H9 (cell line): ENCODE measurements at regions not wholly inside any gene's neighbourhood (a gene's known extent, or its start where the extent isn't known, plus 50 kb on each side); places are given as distances from the start of the nearest gene placed in this dataset.

Experiments
- DNase-seq: peaks from one replicate; pipeline ENCODE4 v3.0.0-alpha.2; 2017
- H2AFZ ChIP-seq: one replicate; pipeline ENCODE4 v1.6.1; 2013; ENCODE audit warnings: mild to moderate bottlenecking, low read length, control low read depth, moderate library complexity
- H2AK5ac ChIP-seq: 2 replicates; pipeline ENCODE4 v1.6.1; 2013; ENCODE audit warnings: low read length, control low read depth, mixed read lengths; ENCODE audit not compliant: insufficient read length
- H2BK120ac ChIP-seq: one replicate; pipeline ENCODE4 v1.6.1; 2013; ENCODE audit warnings: low read depth, mild to moderate bottlenecking, low read length, control low read depth, inconsistent platforms; ENCODE audit not compliant: poor library complexity, severe bottlenecking
- H2BK12ac ChIP-seq: 2 replicates; pipeline ENCODE4 v1.6.1; 2013; ENCODE audit warnings: low read length, control low read depth, mixed read lengths, low read depth; ENCODE audit not compliant: insufficient read length
- H2BK15ac ChIP-seq: 2 replicates; pipeline ENCODE4 v1.6.1; 2013; ENCODE audit warnings: low read depth, low read length, control low read depth
- H2BK20ac ChIP-seq: one replicate; pipeline ENCODE4 v1.6.1; 2013; ENCODE audit warnings: low read depth, mild to moderate bottlenecking, low read length, control low read depth, inconsistent platforms; ENCODE audit not compliant: poor library complexity, severe bottlenecking
- H2BK5ac ChIP-seq: 2 replicates; pipeline ENCODE4 v1.6.1; 2013; ENCODE audit warnings: low read length, control low read depth, mixed read lengths; ENCODE audit not compliant: insufficient read length
- H3K14ac ChIP-seq: 2 replicates; pipeline ENCODE4 v1.6.1; 2013; ENCODE audit warnings: low read length, control low read depth; ENCODE audit not compliant: insufficient read depth
- H3K18ac ChIP-seq: 2 replicates; pipeline ENCODE4 v1.6.1; 2013; ENCODE audit warnings: low read depth, mild to moderate bottlenecking, mixed read lengths, low read length, control low read depth; ENCODE audit not compliant: insufficient read length
- H3K23ac ChIP-seq: 2 replicates; pipeline ENCODE4 v1.6.1; 2013; ENCODE audit warnings: low read length, control low read depth, mixed read lengths, low read depth; ENCODE audit not compliant: insufficient read length
- H3K23me2 ChIP-seq: 2 replicates; pipeline ENCODE4 v1.6.1; 2013; ENCODE audit warnings: low read depth, mild to moderate bottlenecking, mixed read lengths, low read length, control low read depth; ENCODE audit not compliant: insufficient read length, poor library complexity, severe bottlenecking
- H3K27ac ChIP-seq: 2 replicates; pipeline ENCODE4 v1.5.1; 2013; ENCODE audit warnings: low read length, control low read depth, mixed read lengths, low read depth; ENCODE audit not compliant: insufficient read length
- H3K27me3 ChIP-seq: 2 replicates; pipeline ENCODE4 v1.6.1; 2013; ENCODE audit warnings: low read length, control low read depth, inconsistent platforms; ENCODE audit not compliant: insufficient read depth
- H3K4ac ChIP-seq: 2 replicates; pipeline ENCODE4 v1.6.1; 2013; ENCODE audit warnings: low read depth, mild to moderate bottlenecking, control low read depth, inconsistent platforms, low read length, moderate library complexity
- H3K4me1 ChIP-seq: 2 replicates; pipeline ENCODE4 v1.6.1; 2013; ENCODE audit warnings: low read length, control low read depth, inconsistent platforms; ENCODE audit not compliant: insufficient read depth
- H3K4me2 ChIP-seq: 2 replicates; pipeline ENCODE4 v1.6.1; 2013; ENCODE audit warnings: low read length, control low read depth, mixed read lengths; ENCODE audit not compliant: insufficient read length, insufficient read depth
- H3K56ac ChIP-seq: 2 replicates; pipeline ENCODE4 v1.6.1; 2013; ENCODE audit warnings: low read depth, mild to moderate bottlenecking, mixed read lengths, low read length, control low read depth; ENCODE audit not compliant: insufficient read length
- H3K79me1 ChIP-seq: 2 replicates; pipeline ENCODE4 v1.6.1; 2013; ENCODE audit warnings: low read depth, mild to moderate bottlenecking, moderate library complexity, low read length, control low read depth, inconsistent platforms; ENCODE audit not compliant: insufficient read depth, poor library complexity, severe bottlenecking
- H3K79me2 ChIP-seq: 2 replicates; pipeline ENCODE4 v1.6.1; 2013; ENCODE audit warnings: low read length, control low read depth, inconsistent platforms; ENCODE audit not compliant: insufficient read depth
- H3K9ac ChIP-seq: 2 replicates; pipeline ENCODE4 v1.6.1; 2013; ENCODE audit warnings: low read length, control low read depth, mixed read lengths; ENCODE audit not compliant: insufficient read length; ENCODE audit errors: extremely low read depth
- H3K9me3 ChIP-seq: one replicate; pipeline ENCODE4 v1.6.1; 2013; ENCODE audit warnings: low read depth, low read length, inconsistent platforms; ENCODE audit not compliant: control insufficient read depth
- H3T11ph ChIP-seq: one replicate; pipeline ENCODE4 v1.6.1; 2013; ENCODE audit warnings: mild to moderate bottlenecking, low read length, control low read depth, inconsistent platforms
- H4K20me1 ChIP-seq: one replicate; pipeline ENCODE4 v1.6.1; 2013; ENCODE audit not compliant: control insufficient read depth, insufficient read length, insufficient read depth
- H4K5ac ChIP-seq: 2 replicates; pipeline ENCODE4 v1.6.1; 2013; ENCODE audit warnings: low read depth, mild to moderate bottlenecking, mixed read lengths, low read length, control low read depth; ENCODE audit not compliant: insufficient read length
- H4K8ac ChIP-seq: replicated peaks from 2 replicates; pipeline ENCODE4 v1.6.1; 2013; ENCODE audit warnings: low read length, control low read depth, mixed read lengths, low read depth; ENCODE audit not compliant: insufficient read length
- H4K91ac ChIP-seq: 2 replicates; pipeline ENCODE4 v1.6.1; 2013; ENCODE audit warnings: low read depth, mild to moderate bottlenecking, moderate library complexity, mixed read lengths, low read length, control low read depth; ENCODE audit not compliant: insufficient read length
- H3K27ac Mint-ChIP-seq, 3 experiments: 2 replicates in 2 of 3; 3 replicates in 1 of 3; pipeline ENCODE4 v1.8.0; 2020 to 2021; ENCODE audit warnings: mixed read lengths in 3 of 3, mild to moderate bottlenecking in 1 of 3, moderate library complexity in 1 of 3
- H3K27me3 Mint-ChIP-seq: 2 replicates; pipeline ENCODE4 v1.8.0; 2021; ENCODE audit warnings: low read depth, mild to moderate bottlenecking, moderate library complexity, mixed read lengths
- H3K36me3 Mint-ChIP-seq, 3 experiments: 2 replicates in 2 of 3; 3 replicates in 1 of 3; pipeline ENCODE4 v1.8.0; 2020 to 2021; ENCODE audit warnings: low read depth in 3 of 3, mixed read lengths in 3 of 3; ENCODE audit not compliant: insufficient read depth in 1 of 3
- H3K4me1 Mint-ChIP-seq, 2 experiments: 2 replicates each; pipeline ENCODE4 v1.8.0; 2020; ENCODE audit warnings: mixed read lengths in 2 of 2
- H3K4me3 Mint-ChIP-seq, 2 experiments: 2 replicates in 1 of 2; 3 replicates in 1 of 2; pipeline ENCODE4 v1.8.0; 2020 to 2021; ENCODE audit warnings: mild to moderate bottlenecking in 2 of 2, mixed read lengths in 2 of 2, moderate library complexity in 1 of 2
- H3K9me3 Mint-ChIP-seq, 2 experiments: 2 replicates in 1 of 2; 3 replicates in 1 of 2; pipeline ENCODE4 v1.8.0; 2020; ENCODE audit warnings: mild to moderate bottlenecking in 2 of 2, mixed read lengths in 2 of 2, moderate library complexity in 1 of 2
- WGBS: extraction: QIAGEN DNeasy Blood & Tissue Kit; methylation state at CpG from one replicate; pipeline ENCODE4 v1.1.7; 2013; ENCODE audit warnings: missing lambda C conversion rate, low lambda C conversion rate, mixed read lengths; ENCODE audit not compliant: insufficient read length; ENCODE audit errors: extremely low coverage; 5-methylcytosine and 5-hydroxymethylcytosine counted together
- TF ChIP-seq, protein P1 (sequence below): fragments of 200-600 bp; sonication (generic); conservative IDR thresholded peaks from 3 replicates; pipeline ENCODE4 v1.8.0; 2021; ENCODE audit warnings: antibody characterized with exemption, mild to moderate bottlenecking

DNA sequence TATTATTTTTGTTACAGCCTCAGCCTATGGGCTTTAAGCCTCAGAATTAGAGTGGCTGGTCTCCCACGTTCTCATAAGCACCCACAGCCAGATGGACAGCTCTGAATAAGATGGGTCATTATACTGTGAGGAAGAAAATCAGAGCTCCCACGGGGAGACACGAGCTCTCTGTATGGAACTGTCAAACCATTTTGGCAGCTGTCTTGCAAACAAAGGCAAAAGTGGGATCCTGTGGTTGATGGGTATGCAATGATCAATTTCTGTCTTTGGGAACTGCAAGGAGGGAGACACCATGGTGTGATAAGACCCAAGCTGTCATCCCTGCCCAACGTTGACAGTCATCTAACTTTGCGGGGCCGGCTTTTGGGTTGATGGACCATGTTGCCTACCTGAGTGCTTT, 614.3 kb downstream of the TYW1 start:
- H2AFZ ChIP-seq = no peak overlapping the region
- H3K4me1 Mint-ChIP-seq = peaks cover 5 to 9% of the 10 kb centered on the region in 2 experiments; a peak in 3 of 4 replicates
- no CpG with 5 or more reads among the region's 6 CpGs for WGBS
- no peak overlapping the region for H3K4ac ChIP-seq
- H3K23me2 ChIP-seq = no peaks in the 10 kb centered on the region
- no peak overlapping the region for H3K23ac ChIP-seq
- no peak overlapping the region for H3T11ph ChIP-seq
- no peak overlapping the region for H2BK15ac ChIP-seq
- peaks cover 0 to 10% of the 10 kb centered on the region in 2 experiments; a peak in 3 of 5 replicates for H3K9me3 Mint-ChIP-seq
- DNase-seq = no peak
- H2BK5ac ChIP-seq = no peak overlapping the region
- no peaks in the 10 kb centered on the region for H3K27me3 ChIP-seq
- TF ChIP-seq, protein P1, sequence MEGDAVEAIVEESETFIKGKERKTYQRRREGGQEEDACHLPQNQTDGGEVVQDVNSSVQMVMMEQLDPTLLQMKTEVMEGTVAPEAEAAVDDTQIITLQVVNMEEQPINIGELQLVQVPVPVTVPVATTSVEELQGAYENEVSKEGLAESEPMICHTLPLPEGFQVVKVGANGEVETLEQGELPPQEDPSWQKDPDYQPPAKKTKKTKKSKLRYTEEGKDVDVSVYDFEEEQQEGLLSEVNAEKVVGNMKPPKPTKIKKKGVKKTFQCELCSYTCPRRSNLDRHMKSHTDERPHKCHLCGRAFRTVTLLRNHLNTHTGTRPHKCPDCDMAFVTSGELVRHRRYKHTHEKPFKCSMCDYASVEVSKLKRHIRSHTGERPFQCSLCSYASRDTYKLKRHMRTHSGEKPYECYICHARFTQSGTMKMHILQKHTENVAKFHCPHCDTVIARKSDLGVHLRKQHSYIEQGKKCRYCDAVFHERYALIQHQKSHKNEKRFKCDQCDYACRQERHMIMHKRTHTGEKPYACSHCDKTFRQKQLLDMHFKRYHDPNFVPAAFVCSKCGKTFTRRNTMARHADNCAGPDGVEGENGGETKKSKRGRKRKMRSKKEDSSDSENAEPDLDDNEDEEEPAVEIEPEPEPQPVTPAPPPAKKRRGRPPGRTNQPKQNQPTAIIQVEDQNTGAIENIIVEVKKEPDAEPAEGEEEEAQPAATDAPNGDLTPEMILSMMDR = no peak
- peaks cover 0 to 4% (median 0%) of the 10 kb centered on the region in 3 experiments; a peak in 1 of 7 replicates for H3K36me3 Mint-ChIP-seq
- no peaks in the 10 kb centered on the region for H3K79me1 ChIP-seq
- no peak overlapping the region for H3K18ac ChIP-seq
- no peak overlapping the region for H3K4me3 Mint-ChIP-seq
- H2BK12ac ChIP-seq = no peak overlapping the region
- no peaks in the 10 kb centered on the region for H3K9me3 ChIP-seq
- H3K4me1 ChIP-seq = no peaks in the 10 kb centered on the region; the same call in 1 of the 2 replicates
- no peak overlapping the region for H2AK5ac ChIP-seq
- H4K5ac ChIP-seq = no peak overlapping the region
- H3K27me3 Mint-ChIP-seq = peaks cover 10% of the 10 kb centered on the region
- no peaks in the 10 kb centered on the region for H3K79me2 ChIP-seq
- H3K27ac Mint-ChIP-seq = no peak overlapping the region
- no peak overlapping the region for H2BK120ac ChIP-seq
- H4K8ac ChIP-seq = no peak overlapping the region
- no peaks in the 10 kb centered on the region for H4K20me1 ChIP-seq
- H2BK20ac ChIP-seq = no peak overlapping the region
- no peak overlapping the region for H4K91ac ChIP-seq
- H3K14ac ChIP-seq = no peak overlapping the region
- no peak overlapping the region for H3K9ac ChIP-seq
- H3K4me2 ChIP-seq = no peak overlapping the region
- no peak overlapping the region for H3K27ac ChIP-seq
- no peak overlapping the region for H3K56ac ChIP-seq
